H9 (cell line): ENCODE measurements at regions not wholly inside any gene's neighbourhood (a gene's known extent, or its start where the extent isn't known, plus 50 kb on each side); places are given as distances from the start of the nearest gene placed in this dataset.

ENCODE experiments used
- DNase-seq: peaks from one replicate; pipeline ENCODE4 v3.0.0-alpha.2; 2017
- H2AFZ ChIP-seq: one replicate; pipeline ENCODE4 v1.6.1; 2013; ENCODE audit warnings: mild to moderate bottlenecking, low read length, control low read depth, moderate library complexity
- H2AK5ac ChIP-seq: 2 replicates; pipeline ENCODE4 v1.6.1; 2013; ENCODE audit warnings: low read length, control low read depth, mixed read lengths; ENCODE audit not compliant: insufficient read length
- H2BK120ac ChIP-seq: one replicate; pipeline ENCODE4 v1.6.1; 2013; ENCODE audit warnings: low read depth, mild to moderate bottlenecking, low read length, control low read depth, inconsistent platforms; ENCODE audit not compliant: poor library complexity, severe bottlenecking
- H2BK12ac ChIP-seq: 2 replicates; pipeline ENCODE4 v1.6.1; 2013; ENCODE audit warnings: low read length, control low read depth, mixed read lengths, low read depth; ENCODE audit not compliant: insufficient read length
- H2BK15ac ChIP-seq: 2 replicates; pipeline ENCODE4 v1.6.1; 2013; ENCODE audit warnings: low read depth, low read length, control low read depth
- H2BK20ac ChIP-seq: one replicate; pipeline ENCODE4 v1.6.1; 2013; ENCODE audit warnings: low read depth, mild to moderate bottlenecking, low read length, control low read depth, inconsistent platforms; ENCODE audit not compliant: poor library complexity, severe bottlenecking
- H2BK5ac ChIP-seq: 2 replicates; pipeline ENCODE4 v1.6.1; 2013; ENCODE audit warnings: low read length, control low read depth, mixed read lengths; ENCODE audit not compliant: insufficient read length
- H3K14ac ChIP-seq: 2 replicates; pipeline ENCODE4 v1.6.1; 2013; ENCODE audit warnings: low read length, control low read depth; ENCODE audit not compliant: insufficient read depth
- H3K18ac ChIP-seq: 2 replicates; pipeline ENCODE4 v1.6.1; 2013; ENCODE audit warnings: low read depth, mild to moderate bottlenecking, mixed read lengths, low read length, control low read depth; ENCODE audit not compliant: insufficient read length
- H3K23ac ChIP-seq: 2 replicates; pipeline ENCODE4 v1.6.1; 2013; ENCODE audit warnings: low read length, control low read depth, mixed read lengths, low read depth; ENCODE audit not compliant: insufficient read length
- H3K23me2 ChIP-seq: 2 replicates; pipeline ENCODE4 v1.6.1; 2013; ENCODE audit warnings: low read depth, mild to moderate bottlenecking, mixed read lengths, low read length, control low read depth; ENCODE audit not compliant: insufficient read length, poor library complexity, severe bottlenecking
- H3K27ac ChIP-seq: 2 replicates; pipeline ENCODE4 v1.5.1; 2013; ENCODE audit warnings: low read length, control low read depth, mixed read lengths, low read depth; ENCODE audit not compliant: insufficient read length
- H3K27me3 ChIP-seq: 2 replicates; pipeline ENCODE4 v1.6.1; 2013; ENCODE audit warnings: low read length, control low read depth, inconsistent platforms; ENCODE audit not compliant: insufficient read depth
- H3K4ac ChIP-seq: 2 replicates; pipeline ENCODE4 v1.6.1; 2013; ENCODE audit warnings: low read depth, mild to moderate bottlenecking, control low read depth, inconsistent platforms, low read length, moderate library complexity
- H3K4me1 ChIP-seq: 2 replicates; pipeline ENCODE4 v1.6.1; 2013; ENCODE audit warnings: low read length, control low read depth, inconsistent platforms; ENCODE audit not compliant: insufficient read depth
- H3K4me2 ChIP-seq: 2 replicates; pipeline ENCODE4 v1.6.1; 2013; ENCODE audit warnings: low read length, control low read depth, mixed read lengths; ENCODE audit not compliant: insufficient read length, insufficient read depth
- H3K56ac ChIP-seq: 2 replicates; pipeline ENCODE4 v1.6.1; 2013; ENCODE audit warnings: low read depth, mild to moderate bottlenecking, mixed read lengths, low read length, control low read depth; ENCODE audit not compliant: insufficient read length
- H3K79me1 ChIP-seq: 2 replicates; pipeline ENCODE4 v1.6.1; 2013; ENCODE audit warnings: low read depth, mild to moderate bottlenecking, moderate library complexity, low read length, control low read depth, inconsistent platforms; ENCODE audit not compliant: insufficient read depth, poor library complexity, severe bottlenecking
- H3K79me2 ChIP-seq: 2 replicates; pipeline ENCODE4 v1.6.1; 2013; ENCODE audit warnings: low read length, control low read depth, inconsistent platforms; ENCODE audit not compliant: insufficient read depth
- H3K9ac ChIP-seq: 2 replicates; pipeline ENCODE4 v1.6.1; 2013; ENCODE audit warnings: low read length, control low read depth, mixed read lengths; ENCODE audit not compliant: insufficient read length; ENCODE audit errors: extremely low read depth
- H3K9me3 ChIP-seq: one replicate; pipeline ENCODE4 v1.6.1; 2013; ENCODE audit warnings: low read depth, low read length, inconsistent platforms; ENCODE audit not compliant: control insufficient read depth
- H3T11ph ChIP-seq: one replicate; pipeline ENCODE4 v1.6.1; 2013; ENCODE audit warnings: mild to moderate bottlenecking, low read length, control low read depth, inconsistent platforms
- H4K20me1 ChIP-seq: one replicate; pipeline ENCODE4 v1.6.1; 2013; ENCODE audit not compliant: control insufficient read depth, insufficient read length, insufficient read depth
- H4K5ac ChIP-seq: 2 replicates; pipeline ENCODE4 v1.6.1; 2013; ENCODE audit warnings: low read depth, mild to moderate bottlenecking, mixed read lengths, low read length, control low read depth; ENCODE audit not compliant: insufficient read length
- H4K8ac ChIP-seq: replicated peaks from 2 replicates; pipeline ENCODE4 v1.6.1; 2013; ENCODE audit warnings: low read length, control low read depth, mixed read lengths, low read depth; ENCODE audit not compliant: insufficient read length
- H4K91ac ChIP-seq: 2 replicates; pipeline ENCODE4 v1.6.1; 2013; ENCODE audit warnings: low read depth, mild to moderate bottlenecking, moderate library complexity, mixed read lengths, low read length, control low read depth; ENCODE audit not compliant: insufficient read length
- H3K27ac Mint-ChIP-seq, 3 experiments: 2 replicates in 2 of 3; 3 replicates in 1 of 3; pipeline ENCODE4 v1.8.0; 2020 to 2021; ENCODE audit warnings: mixed read lengths in 3 of 3, mild to moderate bottlenecking in 1 of 3, moderate library complexity in 1 of 3
- H3K27me3 Mint-ChIP-seq: 2 replicates; pipeline ENCODE4 v1.8.0; 2021; ENCODE audit warnings: low read depth, mild to moderate bottlenecking, moderate library complexity, mixed read lengths
- H3K36me3 Mint-ChIP-seq, 3 experiments: 2 replicates in 2 of 3; 3 replicates in 1 of 3; pipeline ENCODE4 v1.8.0; 2020 to 2021; ENCODE audit warnings: low read depth in 3 of 3, mixed read lengths in 3 of 3; ENCODE audit not compliant: insufficient read depth in 1 of 3
- H3K4me1 Mint-ChIP-seq, 2 experiments: 2 replicates each; pipeline ENCODE4 v1.8.0; 2020; ENCODE audit warnings: mixed read lengths in 2 of 2
- H3K4me3 Mint-ChIP-seq, 2 experiments: 2 replicates in 1 of 2; 3 replicates in 1 of 2; pipeline ENCODE4 v1.8.0; 2020 to 2021; ENCODE audit warnings: mild to moderate bottlenecking in 2 of 2, mixed read lengths in 2 of 2, moderate library complexity in 1 of 2
- H3K9me3 Mint-ChIP-seq, 2 experiments: 2 replicates in 1 of 2; 3 replicates in 1 of 2; pipeline ENCODE4 v1.8.0; 2020; ENCODE audit warnings: mild to moderate bottlenecking in 2 of 2, mixed read lengths in 2 of 2, moderate library complexity in 1 of 2
- WGBS: extraction: QIAGEN DNeasy Blood & Tissue Kit; methylation state at CpG from one replicate; pipeline ENCODE4 v1.1.7; 2013; ENCODE audit warnings: missing lambda C conversion rate, low lambda C conversion rate, mixed read lengths; ENCODE audit not compliant: insufficient read length; ENCODE audit errors: extremely low coverage; 5-methylcytosine and 5-hydroxymethylcytosine counted together
- TF ChIP-seq, protein P1 (sequence below): fragments of 200-600 bp; sonication (generic); conservative IDR thresholded peaks from 3 replicates; pipeline ENCODE4 v1.8.0; 2021; ENCODE audit warnings: antibody characterized with exemption, mild to moderate bottlenecking

- Histone ChIP-seq H2AFZ (no peak overlapping the region), H3K4me2 (no peak overlapping the region), H3K79me2 (no peaks in the 10 kb centered on the region), H3K23ac (no peak overlapping the region), H3K56ac (no peak overlapping the region), H2BK20ac (no peak overlapping the region), H3K27me3 (no peaks in the 10 kb centered on the region), H2BK120ac (no peak overlapping the region), H3K4me1 (no peaks in the 10 kb centered on the region; the same call in 1 of the 2 replicates), H3K9me3 (no peaks in the 10 kb centered on the region), H3K23me2 (no peaks in the 10 kb centered on the region), H4K20me1 (no peaks in the 10 kb centered on the region), H3K9ac (no peak overlapping the region), H2BK5ac (no peak overlapping the region), H2BK15ac (no peak overlapping the region), H3K18ac (no peak overlapping the region), H2AK5ac (no peak overlapping the region), H4K8ac (no peak overlapping the region), H4K5ac (no peak overlapping the region), H3T11ph (no peak overlapping the region), H3K79me1 (no peaks in the 10 kb centered on the region), H3K4ac (no peak overlapping the region), H2BK12ac (no peak overlapping the region), H4K91ac (no peak overlapping the region), H3K14ac (no peak overlapping the region), H3K27ac (no peak overlapping the region)
- no peak overlapping the region for H3K4me3 Mint-ChIP-seq
- peaks cover 45 to 49% of the 10 kb centered on the region in 2 experiments for H3K4me1 Mint-ChIP-seq
- TF ChIP-seq, protein P1, sequence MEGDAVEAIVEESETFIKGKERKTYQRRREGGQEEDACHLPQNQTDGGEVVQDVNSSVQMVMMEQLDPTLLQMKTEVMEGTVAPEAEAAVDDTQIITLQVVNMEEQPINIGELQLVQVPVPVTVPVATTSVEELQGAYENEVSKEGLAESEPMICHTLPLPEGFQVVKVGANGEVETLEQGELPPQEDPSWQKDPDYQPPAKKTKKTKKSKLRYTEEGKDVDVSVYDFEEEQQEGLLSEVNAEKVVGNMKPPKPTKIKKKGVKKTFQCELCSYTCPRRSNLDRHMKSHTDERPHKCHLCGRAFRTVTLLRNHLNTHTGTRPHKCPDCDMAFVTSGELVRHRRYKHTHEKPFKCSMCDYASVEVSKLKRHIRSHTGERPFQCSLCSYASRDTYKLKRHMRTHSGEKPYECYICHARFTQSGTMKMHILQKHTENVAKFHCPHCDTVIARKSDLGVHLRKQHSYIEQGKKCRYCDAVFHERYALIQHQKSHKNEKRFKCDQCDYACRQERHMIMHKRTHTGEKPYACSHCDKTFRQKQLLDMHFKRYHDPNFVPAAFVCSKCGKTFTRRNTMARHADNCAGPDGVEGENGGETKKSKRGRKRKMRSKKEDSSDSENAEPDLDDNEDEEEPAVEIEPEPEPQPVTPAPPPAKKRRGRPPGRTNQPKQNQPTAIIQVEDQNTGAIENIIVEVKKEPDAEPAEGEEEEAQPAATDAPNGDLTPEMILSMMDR: no peak
- no peak overlapping the region for H3K27ac Mint-ChIP-seq
- no peaks in the 10 kb centered on the region; a peak in 1 of 7 replicates for H3K36me3 Mint-ChIP-seq
- H3K9me3 Mint-ChIP-seq: no peaks in the 10 kb centered on the region; a peak in 1 of 5 replicates
- no CpG with 5 or more reads among the region's 6 CpGs for WGBS
- peaks cover 21% of the 10 kb centered on the region for H3K27me3 Mint-ChIP-seq
- no peak for DNase-seq
These were observed 101.0 kb downstream of the SINHCAF start for GRCh38 chr12:31224768-31225448.
